CD4-positive, alpha-beta T cell treated with Interleukin-4 for 4 hours (primary cell): ENCODE measurements at regions not wholly inside any gene's neighbourhood (a gene's known extent, or its start where the extent isn't known, plus 50 kb on each side); places are given as distances from the start of the nearest gene placed in this dataset.
A peak's percentile ranks its signal among the peaks of the same experiment; 100 is the strongest.

Source experiments
- DNase-seq: peaks from one replicate; pipeline ENCODE4 v3.0.0-alpha.2; 2020

GRCh38 chr7:46391231-46392201 lies 470.4 kb upstream of the IGFBP3 start:
- no peak for DNase-seq

- no peak for DNase-seq
Observed at GRCh38 chr7:46390042-46390441, 469.0 kb upstream of the IGFBP3 start.

- DNase-seq: no peak
Observed at GRCh38 chr7:46389146-46389545, 468.1 kb upstream of the IGFBP3 start.

- no peak for DNase-seq
Observed at GRCh38 chr7:46387646-46388045, 466.6 kb upstream of the IGFBP3 start.

GRCh38 chr7:46386428-46387399 lies 465.6 kb upstream of the IGFBP3 start:
- no peak for DNase-seq

- no peak for DNase-seq
Observed at GRCh38 chr7:46385662-46386309, 464.7 kb upstream of the IGFBP3 start.

- no peak for DNase-seq
Observed at GRCh38 chr7:46383605-46384004, 462.5 kb upstream of the IGFBP3 start.

GRCh38 chr7:46369933-46370654 lies 449.0 kb upstream of the IGFBP3 start:
- DNase-seq: no peak

- DNase-seq: no peak
Observed at GRCh38 chr7:46368871-46369270, 447.8 kb upstream of the IGFBP3 start.

- DNase-seq: no peak
Observed at GRCh38 chr7:46366526-46366925, 445.5 kb upstream of the IGFBP3 start.

- DNase-seq: no peak
Observed at GRCh38 chr7:46363688-46364087, 442.6 kb upstream of the IGFBP3 start.

- no peak for DNase-seq
Observed at GRCh38 chr7:46360811-46361210, 439.7 kb upstream of the IGFBP3 start.

GRCh38 chr7:46360296-46360695 lies 439.2 kb upstream of the IGFBP3 start:
- no peak for DNase-seq

GRCh38 chr7:46357851-46358250 lies 436.8 kb upstream of the IGFBP3 start:
- DNase-seq: no peak

GRCh38 chr7:46357290-46357689 lies 436.2 kb upstream of the IGFBP3 start:
- no peak for DNase-seq

- no peak for DNase-seq
Observed at GRCh38 chr7:46356371-46356770, 435.3 kb upstream of the IGFBP3 start.

GRCh38 chr7:46355331-46355730 lies 434.3 kb upstream of the IGFBP3 start:
- DNase-seq: no peak

- peak; percentile 21 for DNase-seq
Observed at GRCh38 chr7:46352004-46352954, 431.2 kb upstream of the IGFBP3 start.

GRCh38 chr7:46349490-46349889 lies 428.4 kb upstream of the IGFBP3 start:
- DNase-seq: no peak

GRCh38 chr7:46344533-46344932 lies 423.5 kb upstream of the IGFBP3 start:
- no peak for DNase-seq

- no peak for DNase-seq
Observed at GRCh38 chr7:46343802-46344201, 422.7 kb upstream of the IGFBP3 start.
